GF-D8 (cell line): ENCODE measurements at regions not wholly inside any gene's neighbourhood (a gene's known extent, or its start where the extent isn't known, plus 50 kb on each side); places are given as distances from the start of the nearest gene placed in this dataset.

ENCODE experiments used
- DNase-seq: peaks from one replicate; lab custom pipeline; 2025; lab: John Stamatoyannopoulos, UW

DNA sequence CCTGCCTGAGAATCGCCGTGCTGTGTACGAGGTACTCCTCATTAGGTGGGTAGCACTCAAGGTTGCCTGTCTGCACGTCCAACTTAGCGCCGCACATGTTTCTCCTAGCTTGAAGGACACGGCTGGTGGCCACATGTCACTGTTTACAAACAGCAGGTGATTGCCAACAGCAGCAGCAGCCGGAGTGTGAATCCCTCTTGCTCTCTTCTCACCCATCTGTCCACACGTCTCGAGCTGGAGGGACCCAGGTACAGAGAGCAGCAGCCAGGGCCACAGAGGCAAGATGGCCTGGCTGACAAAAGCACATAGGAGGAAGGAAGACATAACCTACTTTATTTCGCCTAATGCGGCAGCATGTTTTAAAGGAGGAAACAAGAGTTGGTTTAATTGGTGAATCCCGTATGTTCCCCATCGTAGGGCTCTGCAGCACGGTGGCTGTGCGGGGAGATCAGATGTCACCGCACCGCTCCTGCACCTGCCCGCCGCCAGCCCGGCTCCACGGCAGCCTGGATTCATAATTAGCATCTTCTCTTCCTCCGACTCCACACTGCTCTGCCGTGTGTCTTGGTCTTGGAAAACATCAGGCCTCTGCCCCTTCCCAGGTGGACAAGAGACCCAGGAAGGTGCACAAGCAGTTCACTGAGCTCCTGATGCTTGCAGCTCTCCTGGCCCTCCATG is 201.6 kb upstream of the IRX1 start:
- no peak for DNase-seq

DNA sequence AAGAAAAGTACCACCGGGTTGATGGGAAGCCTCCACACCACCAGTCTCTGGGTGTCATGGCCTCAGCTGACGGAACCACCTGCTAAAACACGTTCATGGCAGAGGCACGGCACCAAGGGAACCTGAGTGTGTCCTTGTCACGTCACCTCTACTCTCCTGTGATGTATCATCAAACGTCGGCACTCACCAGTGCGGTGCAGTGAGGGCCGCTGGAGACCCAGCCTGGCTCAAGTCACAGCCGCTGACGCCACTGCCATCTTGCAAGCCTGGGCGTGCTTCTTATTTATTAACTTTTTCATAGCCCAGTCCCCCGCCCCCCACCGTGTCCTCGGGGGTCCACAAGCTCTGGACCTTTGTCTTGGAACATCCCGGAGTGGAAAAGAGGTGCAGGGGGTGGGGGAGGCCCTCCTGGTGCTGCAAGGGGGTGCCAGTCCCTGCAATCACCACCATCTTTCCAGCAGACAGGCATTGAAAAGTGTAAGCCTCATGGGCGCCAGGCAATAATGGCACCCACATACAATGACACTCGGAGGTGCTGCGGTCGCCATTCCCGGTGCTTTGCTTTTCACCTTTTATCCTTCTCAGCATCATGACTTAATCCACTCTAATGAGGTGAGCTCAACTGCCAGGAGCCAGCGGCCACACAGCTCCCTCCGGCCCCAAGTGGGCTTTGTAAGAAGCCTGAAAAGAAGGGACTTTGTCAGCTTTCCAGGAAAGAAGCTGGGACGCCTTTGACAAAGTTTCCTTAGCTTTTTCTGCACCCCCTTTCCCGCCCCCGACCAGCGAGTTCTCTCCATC is 202.3 kb upstream of the IRX1 start:
- DNase-seq = no peak

DNA sequence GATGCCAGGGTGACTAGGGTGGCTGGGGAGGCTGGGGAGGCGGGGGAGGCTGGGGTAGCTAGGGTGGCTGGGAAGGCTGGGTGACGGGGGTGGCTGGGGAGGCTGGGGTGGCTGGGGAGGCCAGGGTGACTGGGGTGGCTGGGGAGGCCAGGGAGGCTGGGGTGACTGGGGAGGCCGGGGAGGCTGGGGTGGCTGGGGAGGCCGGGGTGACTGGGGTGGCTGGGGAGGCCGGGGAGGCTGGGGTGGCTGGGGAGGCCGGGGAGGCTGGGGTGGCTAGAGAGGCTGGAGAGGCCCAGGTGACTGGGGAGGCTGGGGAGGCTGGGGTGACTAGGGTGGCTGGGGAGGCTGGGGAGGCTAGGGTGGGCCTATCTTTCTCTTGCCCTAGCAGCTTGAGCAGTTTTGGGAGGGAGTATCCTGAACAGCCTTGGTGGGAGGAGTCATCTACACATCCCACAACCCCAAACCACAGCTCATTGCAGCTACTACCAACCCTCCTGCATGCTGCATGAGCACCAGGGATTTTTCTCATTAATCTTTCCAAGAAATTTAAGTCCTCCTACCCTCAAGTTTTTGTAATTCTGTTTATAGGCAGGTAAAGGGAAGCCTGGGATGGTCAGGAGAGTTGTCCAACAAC is 203.2 kb upstream of the IRX1 start:
- DNase-seq = no peak

- no peak for DNase-seq
These were observed 204.4 kb upstream of the IRX1 start for GRCh38 chr5:3391210-3391609.

GRCh38 chr5:3389471-3390026 is 206.1 kb upstream of the IRX1 start:
- no peak for DNase-seq

DNA sequence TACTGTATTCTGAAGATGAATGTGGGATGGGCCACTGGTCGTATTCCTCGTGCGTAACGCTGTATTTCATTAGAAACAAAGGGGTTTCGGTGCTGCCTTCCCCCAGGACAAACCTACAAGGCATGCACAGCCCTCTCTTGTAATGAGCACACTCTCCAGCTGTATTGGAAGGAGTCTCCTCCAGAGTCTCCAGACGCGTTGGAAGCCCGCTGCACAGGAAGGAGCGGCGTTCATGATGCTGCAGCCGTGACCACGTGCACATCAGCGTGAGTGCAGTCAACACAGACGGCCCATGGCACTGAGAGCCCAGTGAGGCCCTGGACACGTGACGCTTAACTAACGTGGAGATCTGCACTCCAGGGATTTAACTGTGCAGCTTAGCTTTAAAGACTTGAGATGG is 209.0 kb upstream of the IRX1 start:
- no peak for DNase-seq

DNA sequence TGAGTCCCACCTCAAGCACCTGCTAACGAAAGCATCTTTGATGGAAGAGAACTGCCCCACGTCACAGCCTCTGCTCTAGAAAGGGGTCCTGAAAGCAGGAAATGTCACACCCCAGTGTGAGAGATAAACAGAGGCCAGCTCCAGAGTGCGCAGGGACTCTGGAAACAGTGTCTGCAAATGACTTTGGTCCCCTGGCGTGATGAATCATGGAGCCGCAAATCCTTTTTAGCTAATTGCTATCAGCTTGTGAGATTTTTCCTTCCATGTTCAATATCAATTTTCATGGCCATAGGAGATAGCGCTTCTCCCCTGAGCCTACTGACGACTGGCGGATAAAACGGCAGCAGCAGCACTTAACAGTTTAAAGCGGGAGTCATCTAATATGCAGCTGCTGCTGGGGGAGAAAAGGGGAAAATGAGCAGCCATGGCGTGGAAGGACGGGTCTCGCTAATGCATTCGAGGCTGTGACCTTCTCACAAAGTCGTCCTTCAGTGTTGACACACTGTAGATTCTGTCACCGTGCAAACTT is 209.6 kb upstream of the IRX1 start:
- DNase-seq = no peak

GRCh38 chr5:3384531-3384930 is 211.1 kb upstream of the IRX1 start:
- no peak for DNase-seq

DNA sequence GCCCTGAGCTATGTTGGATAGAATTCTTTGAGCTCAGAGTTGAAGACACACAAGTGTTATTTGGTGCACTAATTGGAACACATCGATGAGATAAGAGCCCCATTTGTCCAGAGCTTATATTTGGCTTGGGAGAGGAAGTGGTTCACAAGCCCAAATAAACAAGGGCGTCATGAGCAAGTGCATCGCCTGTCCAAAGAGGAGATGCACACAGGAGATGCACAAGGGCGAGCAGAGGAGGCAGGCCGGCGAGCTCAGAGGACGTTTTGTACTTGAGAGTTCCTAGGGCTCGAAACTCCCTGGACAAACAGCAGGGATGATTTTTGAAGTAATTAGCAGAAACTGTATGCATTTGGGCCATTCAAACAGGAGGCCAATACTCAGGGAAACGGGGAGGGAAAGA is 212.8 kb upstream of the IRX1 start:
- DNase-seq = no peak

- DNase-seq = no peak
These were observed 213.5 kb upstream of the IRX1 start for GRCh38 chr5:3382151-3382550.

- DNase-seq = no peak
These were observed 214.3 kb upstream of the IRX1 start for GRCh38 chr5:3381206-3381825.

GRCh38 chr5:3380689-3381088 is 214.9 kb upstream of the IRX1 start:
- DNase-seq = no peak

GRCh38 chr5:3377831-3378230 is 217.8 kb upstream of the IRX1 start:
- DNase-seq = no peak

DNA sequence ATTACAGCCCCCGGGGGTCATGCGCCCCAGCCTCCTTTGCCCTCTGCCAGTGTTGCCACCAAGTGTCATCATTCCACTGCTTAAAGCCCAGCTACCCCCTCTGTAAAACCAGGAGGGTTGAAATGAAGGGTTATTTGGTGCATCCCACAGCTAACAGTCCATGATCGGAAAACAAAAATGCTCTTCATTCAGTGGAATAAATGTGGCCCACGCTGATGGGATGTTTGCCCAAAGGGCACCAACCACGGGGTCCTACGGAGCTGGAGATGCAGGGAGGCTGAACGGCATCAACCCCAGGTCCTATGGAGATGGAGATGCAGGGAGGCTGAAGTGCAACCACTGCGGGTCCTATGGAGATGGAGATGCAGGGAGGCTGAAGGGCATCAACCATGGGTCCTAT is 218.5 kb upstream of the IRX1 start:
- DNase-seq = no peak

DNA sequence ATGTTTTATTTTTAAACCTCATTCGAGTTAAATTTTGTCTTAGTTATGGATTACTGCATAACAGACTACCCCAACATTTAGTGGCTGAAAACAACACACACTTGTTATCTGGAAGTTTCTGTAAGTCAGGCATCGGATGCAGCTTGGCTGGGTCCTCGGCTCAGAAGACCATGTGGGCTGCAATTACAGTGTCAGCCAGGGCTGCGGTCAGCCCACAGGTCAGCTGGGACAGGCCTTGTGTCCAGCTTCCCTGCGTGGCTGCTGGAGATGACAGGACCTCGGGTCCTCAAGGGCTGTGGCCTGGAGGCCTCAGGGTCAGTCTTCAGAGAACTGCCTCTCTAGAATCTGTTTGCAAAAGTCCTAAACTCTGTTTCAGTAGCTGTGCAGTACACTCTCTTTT is 219.0 kb upstream of the IRX1 start:
- no peak for DNase-seq

- DNase-seq = no peak
These were observed 219.9 kb upstream of the IRX1 start for GRCh38 chr5:3375586-3376311.

DNA sequence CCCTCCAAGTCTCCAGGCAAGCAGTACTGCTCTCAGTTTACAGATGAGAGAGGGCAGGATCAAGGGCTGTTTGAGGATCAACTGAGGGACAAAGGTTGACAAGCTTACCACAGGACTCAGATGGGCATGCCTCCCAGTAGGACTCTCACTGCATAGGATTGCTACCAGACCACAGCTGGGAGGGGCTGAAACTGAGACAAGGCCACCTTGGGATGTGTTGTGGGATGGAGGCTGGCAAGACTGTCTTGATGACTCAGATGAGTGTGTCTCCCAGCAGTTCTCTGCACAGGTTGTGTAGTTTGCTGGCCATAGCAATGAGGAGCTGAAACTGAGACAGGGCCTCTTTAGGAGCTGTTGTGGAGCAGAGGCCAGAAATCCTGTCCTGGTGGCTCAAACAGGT is 222.2 kb upstream of the IRX1 start:
- DNase-seq = no peak

GRCh38 chr5:3372289-3372688 is 223.3 kb upstream of the IRX1 start:
- no peak for DNase-seq

GRCh38 chr5:3365501-3366215 is 230.0 kb upstream of the IRX1 start:
- no peak for DNase-seq

GRCh38 chr5:3364941-3365340 is 230.7 kb upstream of the IRX1 start:
- DNase-seq = no peak

- no peak for DNase-seq
These were observed 231.2 kb upstream of the IRX1 start for GRCh38 chr5:3364433-3364832.
